ENCODE measurements at regions not wholly inside any gene's neighbourhood (a gene's known extent, or its start where the extent isn't known, plus 50 kb on each side); places are given as distances from the start of the nearest gene placed in this dataset.

GRCh38 chr1:229752679-229753078 is 126.6 kb downstream of the URB2 start:
- no peaks in the 10 kb centered on the region for H3K79me2 ChIP-seq (ENCODE audit: insufficient read depth)
- no peaks in the 10 kb centered on the region for H4K20me1 ChIP-seq (ENCODE audit: insufficient read depth)
- no peaks in the 10 kb centered on the region for H3K9me2 ChIP-seq (ENCODE audit: insufficient read depth)
- 81 to 84% methylated on average over 5 of the region's 5 CpGs for WGBS, 2 experiments (ENCODE audit: low coverage in 1 of 2, low lambda C conversion rate in 2 of 2, missing lambda C conversion rate in 2 of 2)
- no peak overlapping the region for H3K4me2 ChIP-seq (ENCODE audit: unreplicated experiment)
- no peaks in the 10 kb centered on the region for H3K36me3 ChIP-seq (ENCODE audit: low read depth)
- peaks cover 16% of the 10 kb centered on the region for H3F3A ChIP-seq (ENCODE audit: insufficient read depth)
- no peaks in the 10 kb centered on the region for H3K27me3 ChIP-seq (replicated peaks; ENCODE audit: insufficient read depth)
- no peak for TF ChIP-seq EZH2 (IDR thresholded peaks at IDR 0.05; ENCODE audit: insufficient read depth, poor library complexity, severe bottlenecking)
- TF ChIP-seq EZH2phosphoT487 (IDR thresholded peaks at IDR 0.05; ENCODE audit: insufficient read depth, low read depth) = no peak
- in situ Hi-C loops (cut with MboI) = no loop called here
- no peak overlapping the region for H3K9ac ChIP-seq
- DNase-seq = no peak
- H3K27ac ChIP-seq = no peak overlapping the region
- no peak overlapping the region for H2AFZ ChIP-seq
- H3K4me1 ChIP-seq (ENCODE audit: insufficient read depth) = peaks cover 15% of the 10 kb centered on the region
- no peaks in the 10 kb centered on the region for H3K9me3 ChIP-seq (ENCODE audit: low read depth)
- H3K4me3 ChIP-seq = no peak overlapping the region

GRCh38 chr1:229753764-229754551 is 127.9 kb downstream of the URB2 start:
- H2AFZ ChIP-seq = no peak overlapping the region; the same call in 1 of the 2 replicates
- H3F3A ChIP-seq (ENCODE audit: insufficient read depth) = peaks cover 28% of the 10 kb centered on the region
- H3K4me1 ChIP-seq (ENCODE audit: insufficient read depth) = peaks cover 28% of the 10 kb centered on the region
- H3K27ac ChIP-seq = no peak overlapping the region
- no peaks in the 10 kb centered on the region for H3K9me3 ChIP-seq (ENCODE audit: low read depth)
- no peaks in the 10 kb centered on the region for H3K27me3 ChIP-seq (replicated peaks; ENCODE audit: insufficient read depth)
- in situ Hi-C loops (cut with MboI) = no loop called here
- peak; percentile 2 for DNase-seq
- 41 to 43% methylated on average over 7 of the region's 7 CpGs for WGBS, 2 experiments (ENCODE audit: low coverage in 1 of 2, low lambda C conversion rate in 2 of 2, missing lambda C conversion rate in 2 of 2)
- no peak for TF ChIP-seq EZH2 (IDR thresholded peaks at IDR 0.05; ENCODE audit: insufficient read depth, poor library complexity, severe bottlenecking)
- TF ChIP-seq EZH2phosphoT487 (IDR thresholded peaks at IDR 0.05; ENCODE audit: insufficient read depth, low read depth) = no peak
- H3K9me2 ChIP-seq (ENCODE audit: insufficient read depth) = no peaks in the 10 kb centered on the region
- H3K36me3 ChIP-seq (ENCODE audit: low read depth) = no peaks in the 10 kb centered on the region
- no peaks in the 10 kb centered on the region for H3K79me2 ChIP-seq (ENCODE audit: insufficient read depth)
- H3K9ac ChIP-seq = no peak overlapping the region
- H3K4me3 ChIP-seq = no peak overlapping the region
- H4K20me1 ChIP-seq (ENCODE audit: insufficient read depth) = no peaks in the 10 kb centered on the region
- H3K4me2 ChIP-seq (ENCODE audit: unreplicated experiment) = no peak overlapping the region

GRCh38 chr1:229756666-229757065 is 130.6 kb downstream of the URB2 start:
- H3K36me3 ChIP-seq (ENCODE audit: low read depth) = no peaks in the 10 kb centered on the region
- WGBS, 2 experiments (ENCODE audit: low coverage in 1 of 2, low lambda C conversion rate in 2 of 2, missing lambda C conversion rate in 2 of 2) = 12 to 13% methylated on average over 4 of the region's 4 CpGs
- no peak overlapping the region for H3K9ac ChIP-seq
- no peaks in the 10 kb centered on the region for H3K27me3 ChIP-seq (replicated peaks; ENCODE audit: insufficient read depth)
- H4K20me1 ChIP-seq (ENCODE audit: insufficient read depth) = no peaks in the 10 kb centered on the region
- H3K4me2 ChIP-seq (ENCODE audit: unreplicated experiment) = peak overlapping the region; percentile 21
- no peaks in the 10 kb centered on the region for H3K9me2 ChIP-seq (ENCODE audit: insufficient read depth)
- in situ Hi-C loops (cut with MboI) = no loop called here
- H3K27ac ChIP-seq = peak overlapping the region; percentile 40
- DNase-seq = peak; percentile 81
- TF ChIP-seq EZH2 (IDR thresholded peaks at IDR 0.05; ENCODE audit: insufficient read depth, poor library complexity, severe bottlenecking) (no peak), EZH2phosphoT487 (IDR thresholded peaks at IDR 0.05; ENCODE audit: insufficient read depth, low read depth) (no peak)
- H3K4me3 ChIP-seq = no peak overlapping the region
- peaks cover 36% of the 10 kb centered on the region for H3K4me1 ChIP-seq (ENCODE audit: insufficient read depth)
- no peaks in the 10 kb centered on the region for H3K79me2 ChIP-seq (ENCODE audit: insufficient read depth)
- no peaks in the 10 kb centered on the region for H3K9me3 ChIP-seq (ENCODE audit: low read depth)
- H3F3A ChIP-seq (ENCODE audit: insufficient read depth) = peaks cover 37% of the 10 kb centered on the region
- H2AFZ ChIP-seq = no peak overlapping the region

DNA sequence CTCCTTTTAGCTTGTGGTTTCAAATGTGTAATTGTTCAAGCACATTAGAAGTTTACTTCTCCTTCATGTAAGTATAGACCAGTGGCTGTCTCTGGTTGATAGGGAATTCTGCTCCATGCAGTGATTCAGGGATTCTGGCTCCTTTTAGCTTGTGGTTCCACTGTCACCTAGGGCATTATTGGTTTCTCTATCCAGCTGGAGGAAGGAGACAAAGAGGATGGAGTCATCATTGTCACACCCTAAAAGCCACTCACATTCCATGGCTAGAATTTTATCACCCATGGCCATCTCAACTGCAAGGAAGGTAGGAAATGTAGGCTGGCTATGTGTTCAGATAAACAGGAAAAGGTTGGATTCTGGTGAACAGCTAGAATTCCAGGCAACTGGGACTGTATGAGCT is 131.2 kb downstream of the URB2 start:
- Histone ChIP-seq H3K36me3 (ENCODE audit: low read depth) (no peaks in the 10 kb centered on the region), H3K27me3 (replicated peaks; ENCODE audit: insufficient read depth) (no peaks in the 10 kb centered on the region), H3F3A (ENCODE audit: insufficient read depth) (peaks cover 37% of the 10 kb centered on the region), H3K9me2 (ENCODE audit: insufficient read depth) (no peaks in the 10 kb centered on the region), H3K4me1 (ENCODE audit: insufficient read depth) (peaks cover 36% of the 10 kb centered on the region), H2AFZ (no peak overlapping the region), H3K4me2 (ENCODE audit: unreplicated experiment) (no peak overlapping the region), H3K27ac (peak overlapping the region; percentile 40), H3K4me3 (no peak overlapping the region), H4K20me1 (ENCODE audit: insufficient read depth) (no peaks in the 10 kb centered on the region), H3K79me2 (ENCODE audit: insufficient read depth) (no peaks in the 10 kb centered on the region), H3K9ac (no peak overlapping the region), H3K9me3 (ENCODE audit: low read depth) (no peaks in the 10 kb centered on the region)
- TF ChIP-seq EZH2 (IDR thresholded peaks at IDR 0.05; ENCODE audit: insufficient read depth, poor library complexity, severe bottlenecking) (no peak), EZH2phosphoT487 (IDR thresholded peaks at IDR 0.05; ENCODE audit: insufficient read depth, low read depth) (0 out of 2 replicates have a peak, but pooled peaks have one; percentile 3)
- in situ Hi-C loops (cut with MboI) = no loop called here
- DNase-seq = peak; percentile 16

Measured in GM23248 (cell line).